HEK293 (cell line): ENCODE measurements at regions not wholly inside any gene's neighbourhood (a gene's known extent, or its start where the extent isn't known, plus 50 kb on each side); places are given as distances from the start of the nearest gene placed in this dataset.

Source experiments
- CTCF ChIA-PET: fragments of 350-600 bp; formaldehyde crosslinking; extraction: SDS; loops from one replicate; lab custom pipeline; 2021; ENCODE audit warnings: antibody characterized with exemption; lab: Yijun Ruan, JAX
- POLR2A ChIA-PET: fragments of 300-600 bp; formaldehyde crosslinking; extraction: SDS; loops from one replicate; lab custom pipeline; 2020; ENCODE audit warnings: antibody characterized with exemption, inconsistent platforms; lab: Yijun Ruan, JAX
- H3K27ac ChIP-seq: fragments of 200-500 bp; sonication (Bioruptor generic); 2 replicates; pipeline ENCODE4 v1.5.1; 2014; ENCODE audit warnings: low read depth, low read length, control low read depth, inconsistent platforms; ENCODE audit errors: extremely low read depth
- H3K36me3 ChIP-seq, 2 experiments: fragments of 200-500 bp in 1 of 2; sonication (Bioruptor generic) in 1 of 2; 1 replicate in 1 of 2; 2 replicates in 1 of 2; pipeline ENCODE4 v1.5.1; 2014 to 2017; ENCODE audit warnings: inconsistent platforms in 2 of 2, low read length in 2 of 2; ENCODE audit not compliant: control insufficient read depth in 2 of 2, insufficient read depth in 1 of 2
- H3K4me1 ChIP-seq: fragments of 200-500 bp; sonication (Bioruptor generic); 2 replicates; pipeline ENCODE4 v1.5.1; 2014; ENCODE audit warnings: mild to moderate bottlenecking, low read length, inconsistent platforms; ENCODE audit not compliant: control insufficient read depth, insufficient read depth
- H3K4me3 ChIP-seq: 2 replicates; pipeline ENCODE4 v1.5.1; 2011; ENCODE audit warnings: low read depth, mild to moderate bottlenecking, control low read depth, low read length, moderate library complexity
- H3K9me3 ChIP-seq: fragments of 200-500 bp; sonication (Bioruptor generic); 2 replicates; pipeline ENCODE4 v1.5.1; 2014; ENCODE audit warnings: low read depth, low read length, inconsistent platforms; ENCODE audit not compliant: control insufficient read depth, insufficient read depth
- KLF8 ChIP-seq: fragments of 450-650 bp; formaldehyde crosslinking; IDR thresholded peaks from 2 replicates; pipeline ENCODE4 v1.5.1; 2016; ENCODE audit warnings: missing biosample characterization, missing genetic modification characterization
- MZF1 ChIP-seq: fragments of 450-650 bp; formaldehyde crosslinking; IDR thresholded peaks from 2 replicates; pipeline ENCODE4 v1.5.1; 2017; ENCODE audit warnings: missing biosample characterization, missing genetic modification characterization, borderline replicate concordance
- PRDM10 ChIP-seq: fragments of 450-650 bp; formaldehyde crosslinking; IDR thresholded peaks from 2 replicates; pipeline ENCODE4 v1.5.1; 2016; ENCODE audit warnings: missing biosample characterization, missing genetic modification characterization
- SETDB1 ChIP-seq: IDR thresholded peaks from one replicate; pipeline ENCODE4 v1.6.1; 2017; ENCODE audit warnings: mild to moderate bottlenecking, low read length, moderate library complexity, mixed read lengths; ENCODE audit not compliant: insufficient read length
- SP7 ChIP-seq: fragments of 450-650 bp; formaldehyde crosslinking; IDR thresholded peaks from 2 replicates; pipeline ENCODE4 v1.5.1; 2016; ENCODE audit warnings: missing biosample characterization, missing genetic modification characterization
- ZBTB1 ChIP-seq: fragments of 450-650 bp; formaldehyde crosslinking; IDR thresholded peaks from 2 replicates; pipeline ENCODE4 v1.5.1; 2016; ENCODE audit warnings: missing biosample characterization, missing genetic modification characterization
- ZBTB20 ChIP-seq: fragments of 450-650 bp; formaldehyde crosslinking; IDR thresholded peaks from 2 replicates; pipeline ENCODE4 v1.5.1; 2016; ENCODE audit warnings: missing biosample characterization, missing genetic modification characterization
- ZNF132 ChIP-seq: fragments of 450-650 bp; formaldehyde crosslinking; IDR thresholded peaks from 2 replicates; pipeline ENCODE4 v1.5.1; 2017; ENCODE audit warnings: missing biosample characterization, missing genetic modification characterization, borderline replicate concordance
- ZNF19 ChIP-seq: fragments of 450-650 bp; formaldehyde crosslinking; IDR thresholded peaks from 2 replicates; pipeline ENCODE4; 2016; ENCODE audit warnings: missing biosample characterization, missing genetic modification characterization, low read depth
- ZNF280C ChIP-seq: fragments of 450-650 bp; formaldehyde crosslinking; IDR thresholded peaks from 2 replicates; pipeline ENCODE4 v1.5.1; 2016; ENCODE audit warnings: missing biosample characterization, missing genetic modification characterization
- ZNF280D ChIP-seq: fragments of 450-650 bp; formaldehyde crosslinking; IDR thresholded peaks from 2 replicates; pipeline ENCODE4 v1.5.1; 2016; ENCODE audit warnings: missing biosample characterization, missing genetic modification characterization
- ZNF423 ChIP-seq: fragments of 450-650 bp; formaldehyde crosslinking; IDR thresholded peaks from 2 replicates; pipeline ENCODE4 v1.5.1; 2016; ENCODE audit warnings: missing biosample characterization, missing genetic modification characterization
- ZNF600 ChIP-seq: fragments of 450-650 bp; formaldehyde crosslinking; IDR thresholded peaks from 2 replicates; pipeline ENCODE4 v1.5.1; 2016; ENCODE audit warnings: missing biosample characterization, missing genetic modification characterization
- ZNF626 ChIP-seq: fragments of 450-650 bp; sonication (Bioruptor Pico); formaldehyde crosslinking; IDR thresholded peaks from 2 replicates; pipeline ENCODE4 v1.5.1; 2018; ENCODE audit warnings: missing biosample characterization, missing genetic modification characterization, inconsistent platforms
- ZNF639 ChIP-seq: fragments of 450-650 bp; formaldehyde crosslinking; IDR thresholded peaks from 2 replicates; pipeline ENCODE4 v1.5.1; 2016; ENCODE audit warnings: missing biosample characterization, missing genetic modification characterization
- ZNF791 ChIP-seq: fragments of 450-650 bp; formaldehyde crosslinking; IDR thresholded peaks from 2 replicates; pipeline ENCODE4 v1.5.1; 2016; ENCODE audit warnings: missing biosample characterization, missing genetic modification characterization
- ZNF837 ChIP-seq: fragments of 450-650 bp; formaldehyde crosslinking; IDR thresholded peaks from 2 replicates; pipeline ENCODE4 v1.5.1; 2016; ENCODE audit warnings: missing biosample characterization, missing genetic modification characterization
- TF ChIP-seq, protein P1 (sequence below): fragments of 450-650 bp; formaldehyde crosslinking; IDR thresholded peaks from 2 replicates; pipeline ENCODE4 v1.5.1; 2016; ENCODE audit warnings: missing biosample characterization, missing genetic modification characterization
- TF ChIP-seq, protein P2 (sequence below): fragments of 450-650 bp; formaldehyde crosslinking; IDR thresholded peaks from 2 replicates; pipeline ENCODE4 v1.5.1; 2016; ENCODE audit warnings: missing biosample characterization, missing genetic modification characterization

- TF ChIP-seq SETDB1 (no peak), ZNF132 (tag by site-specific recombination) (no peak), ZNF423 (tag by site-specific recombination) (no peak), ZBTB20 (tag by site-specific recombination) (no peak), ZNF19 (no peak)
- TF ChIP-seq, protein P1, sequence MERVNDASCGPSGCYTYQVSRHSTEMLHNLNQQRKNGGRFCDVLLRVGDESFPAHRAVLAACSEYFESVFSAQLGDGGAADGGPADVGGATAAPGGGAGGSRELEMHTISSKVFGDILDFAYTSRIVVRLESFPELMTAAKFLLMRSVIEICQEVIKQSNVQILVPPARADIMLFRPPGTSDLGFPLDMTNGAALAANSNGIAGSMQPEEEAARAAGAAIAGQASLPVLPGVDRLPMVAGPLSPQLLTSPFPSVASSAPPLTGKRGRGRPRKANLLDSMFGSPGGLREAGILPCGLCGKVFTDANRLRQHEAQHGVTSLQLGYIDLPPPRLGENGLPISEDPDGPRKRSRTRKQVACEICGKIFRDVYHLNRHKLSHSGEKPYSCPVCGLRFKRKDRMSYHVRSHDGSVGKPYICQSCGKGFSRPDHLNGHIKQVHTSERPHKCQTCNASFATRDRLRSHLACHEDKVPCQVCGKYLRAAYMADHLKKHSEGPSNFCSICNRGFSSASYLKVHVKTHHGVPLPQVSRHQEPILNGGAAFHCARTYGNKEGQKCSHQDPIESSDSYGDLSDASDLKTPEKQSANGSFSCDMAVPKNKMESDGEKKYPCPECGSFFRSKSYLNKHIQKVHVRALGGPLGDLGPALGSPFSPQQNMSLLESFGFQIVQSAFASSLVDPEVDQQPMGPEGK = no peak
- TF ChIP-seq, all 188 proteins: peak for 0
- POLR2A ChIA-PET = no interaction called here
- no peaks in the 10 kb centered on the region for H3K9me3 ChIP-seq
- H3K4me3 ChIP-seq = no peak overlapping the region
- no peaks in the 10 kb centered on the region for H3K36me3 ChIP-seq
- CTCF ChIA-PET = interaction anchor here (0.5 kb wide), 1 partner anchor 9 kb away, joined by 3 read pairs; no protein-coding TSS in a partner anchor
- no peak overlapping the region for H3K27ac ChIP-seq
- no peaks in the 10 kb centered on the region for H3K4me1 ChIP-seq
Measured at GRCh38 chr11:82521427-82521826, 212.2 kb downstream of the FAM181B start.

DNA sequence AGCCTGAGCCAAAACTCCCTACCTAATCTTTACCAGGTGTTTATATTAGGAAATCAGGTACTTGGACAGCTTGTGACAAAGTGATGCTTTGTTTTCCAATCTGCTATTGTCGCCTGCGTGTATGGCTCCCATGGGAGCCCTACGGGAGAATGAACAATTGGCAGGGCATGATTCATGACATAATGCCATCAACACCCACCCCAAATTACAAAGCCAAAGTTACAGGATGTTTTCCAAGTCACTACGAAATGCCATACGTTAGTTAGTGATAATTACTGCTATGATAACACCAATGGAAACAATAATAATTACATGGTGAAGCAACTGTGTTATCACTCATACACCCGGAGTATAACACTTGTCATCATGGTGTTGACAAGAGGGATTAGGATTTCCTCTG lies 226.4 kb downstream of the FAM181B start:
- ChIA-PET CTCF (interaction anchor here (0.6 to 1.1 kb wide), 2 partner anchors 12 to 17 kb away, joined by 3 to 4 read pairs; no protein-coding TSS in a partner anchor), POLR2A (no interaction called here)
- Histone ChIP-seq H3K27ac (no peak overlapping the region), H3K4me1 (no peaks in the 10 kb centered on the region), H3K9me3 (no peaks in the 10 kb centered on the region), H3K36me3 (no peaks in the 10 kb centered on the region), H3K4me3 (no peak overlapping the region)
- TF ChIP-seq ZNF600 (tag by site-specific recombination) (no peak), ZNF791 (no peak), KLF8 (tag by site-specific recombination) (peak; percentile 70), ZNF280C (tag by site-specific recombination) (no peak), SP7 (tag by site-specific recombination) (peak; percentile 88), ZNF639 (tag by site-specific recombination) (no peak), PRDM10 (tag by site-specific recombination) (no peak), ZNF837 (no peak), ZNF626 (tag by site-specific recombination) (no peak), ZBTB20 (tag by site-specific recombination) (no peak), MZF1 (tag by site-specific recombination) (no peak), ZNF280D (tag by site-specific recombination) (no peak), ZBTB1 (tag by site-specific recombination) (no peak)
- TF ChIP-seq, protein P2, sequence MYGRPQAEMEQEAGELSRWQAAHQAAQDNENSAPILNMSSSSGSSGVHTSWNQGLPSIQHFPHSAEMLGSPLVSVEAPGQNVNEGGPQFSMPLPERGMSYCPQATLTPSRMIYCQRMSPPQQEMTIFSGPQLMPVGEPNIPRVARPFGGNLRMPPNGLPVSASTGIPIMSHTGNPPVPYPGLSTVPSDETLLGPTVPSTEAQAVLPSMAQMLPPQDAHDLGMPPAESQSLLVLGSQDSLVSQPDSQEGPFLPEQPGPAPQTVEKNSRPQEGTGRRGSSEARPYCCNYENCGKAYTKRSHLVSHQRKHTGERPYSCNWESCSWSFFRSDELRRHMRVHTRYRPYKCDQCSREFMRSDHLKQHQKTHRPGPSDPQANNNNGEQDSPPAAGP (tag by site-specific recombination) = no peak
